HFFc6 (cell line): ENCODE measurements at regions not wholly inside any gene's neighbourhood (a gene's known extent, or its start where the extent isn't known, plus 50 kb on each side); places are given as distances from the start of the nearest gene placed in this dataset.

Experiments used
- DNase-seq: peaks from one replicate; pipeline ENCODE4 v3.0.0-alpha.2; 2018
- H3K27ac Mint-ChIP-seq: 2 replicates; pipeline ENCODE4 v1.8.0; 2020; ENCODE audit warnings: mild to moderate bottlenecking, mixed read lengths
- H3K27me3 Mint-ChIP-seq: 2 replicates; pipeline ENCODE4 v1.8.0; 2021; ENCODE audit warnings: mild to moderate bottlenecking, moderate library complexity, mixed read lengths; ENCODE audit not compliant: insufficient read depth
- H3K36me3 Mint-ChIP-seq: 2 replicates; pipeline ENCODE4 v1.8.0; 2021; ENCODE audit warnings: low read depth, mixed read lengths
- H3K4me1 Mint-ChIP-seq: 2 replicates; pipeline ENCODE4 v1.8.0; 2020; ENCODE audit warnings: low read depth, mixed read lengths
- H3K4me3 Mint-ChIP-seq: 2 replicates; pipeline ENCODE4 v1.8.0; 2020; ENCODE audit warnings: mild to moderate bottlenecking, moderate library complexity, mixed read lengths
- H3K9me3 Mint-ChIP-seq: 2 replicates; pipeline ENCODE4 v1.8.0; 2020; ENCODE audit warnings: mild to moderate bottlenecking, mixed read lengths
- TF ChIP-seq, protein P1 (sequence below): fragments of 200-600 bp; sonication (generic); IDR thresholded peaks from 2 replicates; pipeline ENCODE4 v1.5.0; 2021; ENCODE audit warnings: antibody characterized with exemption, mild to moderate bottlenecking

DNA sequence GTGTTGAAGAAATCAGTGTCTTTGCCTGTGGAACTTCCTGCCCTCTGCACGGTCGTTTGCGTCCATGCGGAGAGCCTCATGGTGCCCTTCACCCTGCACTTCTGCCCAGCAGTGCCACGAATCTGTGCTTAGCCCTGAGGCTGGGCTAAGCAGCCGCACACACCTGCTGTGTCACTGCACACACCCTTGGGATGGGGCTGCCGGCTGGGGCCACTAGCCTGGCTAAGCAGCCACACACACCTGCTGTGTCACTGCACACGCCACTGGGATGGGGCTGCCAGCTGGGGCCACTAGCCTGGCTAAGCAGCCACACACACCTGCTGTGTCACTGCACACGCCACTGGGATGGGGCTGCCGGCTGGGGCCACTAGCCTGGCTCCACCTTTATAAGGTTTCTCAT lies 188.5 kb downstream of the KIF26A start:
- H3K4me1 Mint-ChIP-seq = no peaks in the 10 kb centered on the region
- H3K9me3 Mint-ChIP-seq = peaks cover 51% of the 10 kb centered on the region
- H3K27ac Mint-ChIP-seq = no peak overlapping the region
- TF ChIP-seq, protein P1, sequence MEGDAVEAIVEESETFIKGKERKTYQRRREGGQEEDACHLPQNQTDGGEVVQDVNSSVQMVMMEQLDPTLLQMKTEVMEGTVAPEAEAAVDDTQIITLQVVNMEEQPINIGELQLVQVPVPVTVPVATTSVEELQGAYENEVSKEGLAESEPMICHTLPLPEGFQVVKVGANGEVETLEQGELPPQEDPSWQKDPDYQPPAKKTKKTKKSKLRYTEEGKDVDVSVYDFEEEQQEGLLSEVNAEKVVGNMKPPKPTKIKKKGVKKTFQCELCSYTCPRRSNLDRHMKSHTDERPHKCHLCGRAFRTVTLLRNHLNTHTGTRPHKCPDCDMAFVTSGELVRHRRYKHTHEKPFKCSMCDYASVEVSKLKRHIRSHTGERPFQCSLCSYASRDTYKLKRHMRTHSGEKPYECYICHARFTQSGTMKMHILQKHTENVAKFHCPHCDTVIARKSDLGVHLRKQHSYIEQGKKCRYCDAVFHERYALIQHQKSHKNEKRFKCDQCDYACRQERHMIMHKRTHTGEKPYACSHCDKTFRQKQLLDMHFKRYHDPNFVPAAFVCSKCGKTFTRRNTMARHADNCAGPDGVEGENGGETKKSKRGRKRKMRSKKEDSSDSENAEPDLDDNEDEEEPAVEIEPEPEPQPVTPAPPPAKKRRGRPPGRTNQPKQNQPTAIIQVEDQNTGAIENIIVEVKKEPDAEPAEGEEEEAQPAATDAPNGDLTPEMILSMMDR = no peak
- 0 out of 2 replicates have a peak, but pooled peaks cover 9% of the 10 kb centered on the region for H3K36me3 Mint-ChIP-seq
- no peaks in the 10 kb centered on the region for H3K27me3 Mint-ChIP-seq
- no peak for DNase-seq
- no peak overlapping the region for H3K4me3 Mint-ChIP-seq

DNA sequence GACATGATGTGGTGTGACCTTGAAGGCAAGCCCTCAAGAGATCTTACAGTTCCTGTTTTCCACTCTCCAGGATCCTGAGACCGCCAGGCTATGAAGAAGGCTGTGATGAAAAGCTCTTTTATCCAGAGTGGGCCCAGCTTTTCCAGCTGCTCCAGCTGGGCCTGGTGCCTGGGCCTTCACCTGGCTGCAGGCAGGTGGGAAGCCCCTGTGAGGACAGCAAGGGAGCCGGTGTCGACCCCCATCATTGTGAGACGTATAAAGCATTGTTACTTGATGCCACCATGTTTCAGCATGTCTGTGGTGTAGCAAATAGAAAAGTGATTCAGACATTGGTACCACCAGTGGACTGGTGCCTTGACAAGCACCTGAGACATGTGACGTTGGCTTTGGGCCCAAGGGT lies 190.2 kb downstream of the KIF26A start:
- H3K4me1 Mint-ChIP-seq = no peaks in the 10 kb centered on the region

DNA sequence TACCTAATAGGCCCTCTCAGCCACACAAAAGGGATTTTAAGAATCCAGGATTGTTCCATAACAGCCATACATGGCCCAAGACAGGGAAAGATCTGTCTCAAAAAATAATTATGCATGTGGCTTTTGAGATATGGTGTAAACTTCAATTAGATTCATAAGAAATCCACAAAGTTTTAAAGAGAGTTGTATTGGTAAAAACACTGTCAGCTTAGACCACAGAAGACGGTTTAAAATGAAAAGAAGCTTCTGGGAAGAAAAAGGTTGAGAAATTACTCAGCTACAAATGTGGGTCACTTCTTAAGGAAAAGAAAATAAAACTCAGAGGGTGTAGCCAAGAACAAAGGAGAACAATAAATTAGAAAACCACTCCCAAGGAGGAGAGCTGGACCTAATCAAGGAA lies 191.4 kb downstream of the KIF26A start:
- Mint-ChIP-seq H3K4me3 (no peak overlapping the region), H3K27me3 (no peaks in the 10 kb centered on the region), H3K9me3 (peaks cover 43% of the 10 kb centered on the region), H3K4me1 (no peaks in the 10 kb centered on the region), H3K27ac (no peak overlapping the region), H3K36me3 (0 out of 2 replicates have a peak, but pooled peaks cover 3% of the 10 kb centered on the region)
- no peak for DNase-seq
- TF ChIP-seq, protein P1 = no peak

More for the DNA sequence above, 190.2 kb downstream of the KIF26A start:
- Mint-ChIP-seq H3K36me3 (0 out of 2 replicates have a peak, but pooled peaks cover 3% of the 10 kb centered on the region), H3K9me3 (peaks cover 43% of the 10 kb centered on the region), H3K4me3 (no peak overlapping the region), H3K27ac (no peak overlapping the region), H3K27me3 (no peaks in the 10 kb centered on the region)
- DNase-seq = no peak
- TF ChIP-seq, protein P1 = no peak

DNA sequence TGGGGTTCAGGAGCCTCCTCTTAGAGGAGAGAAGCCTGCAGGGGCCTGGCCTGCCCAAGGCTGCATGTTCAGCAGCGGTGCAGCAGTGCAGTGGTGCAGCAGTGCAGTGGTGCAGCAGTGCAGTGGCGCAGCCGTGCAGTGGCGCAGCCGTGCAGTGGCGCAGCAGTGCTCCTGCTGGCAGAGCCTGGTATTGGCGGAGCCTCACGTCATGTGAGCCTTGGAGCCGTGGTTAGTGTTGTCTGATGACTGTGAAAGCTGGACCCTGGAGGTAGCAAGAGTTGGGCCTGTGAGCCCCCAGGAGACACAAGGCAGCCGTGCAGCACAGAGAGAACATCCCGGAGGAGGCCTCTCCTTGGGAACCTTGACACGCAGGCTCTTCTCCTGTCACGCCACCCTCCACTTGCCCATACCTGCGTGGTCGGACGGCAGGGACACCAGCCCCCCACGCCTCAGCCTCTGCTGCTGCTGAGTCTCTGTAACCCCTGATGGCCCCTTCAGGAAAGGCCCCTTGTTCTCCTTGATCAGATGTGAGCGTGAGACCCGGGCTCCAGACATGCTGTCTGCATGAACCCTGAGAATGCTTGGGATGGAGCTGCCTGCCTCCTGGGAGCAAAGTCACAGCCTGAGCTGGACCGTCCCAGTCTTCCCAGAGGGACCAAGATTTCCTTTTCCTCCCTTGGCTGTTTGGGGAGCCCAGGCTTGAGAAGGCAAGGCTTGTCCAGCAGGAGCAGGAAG lies 193.7 kb downstream of the KIF26A start:
- Mint-ChIP-seq H3K9me3 (peaks cover 43% of the 10 kb centered on the region), H3K4me1 (no peaks in the 10 kb centered on the region), H3K4me3 (no peak overlapping the region), H3K27me3 (no peaks in the 10 kb centered on the region), H3K36me3 (0 out of 2 replicates have a peak, but pooled peaks cover 3% of the 10 kb centered on the region), H3K27ac (no peak overlapping the region)
- TF ChIP-seq, protein P1 = peak; percentile 20; the same call in 1 of the 2 replicates
- no peak for DNase-seq

DNA sequence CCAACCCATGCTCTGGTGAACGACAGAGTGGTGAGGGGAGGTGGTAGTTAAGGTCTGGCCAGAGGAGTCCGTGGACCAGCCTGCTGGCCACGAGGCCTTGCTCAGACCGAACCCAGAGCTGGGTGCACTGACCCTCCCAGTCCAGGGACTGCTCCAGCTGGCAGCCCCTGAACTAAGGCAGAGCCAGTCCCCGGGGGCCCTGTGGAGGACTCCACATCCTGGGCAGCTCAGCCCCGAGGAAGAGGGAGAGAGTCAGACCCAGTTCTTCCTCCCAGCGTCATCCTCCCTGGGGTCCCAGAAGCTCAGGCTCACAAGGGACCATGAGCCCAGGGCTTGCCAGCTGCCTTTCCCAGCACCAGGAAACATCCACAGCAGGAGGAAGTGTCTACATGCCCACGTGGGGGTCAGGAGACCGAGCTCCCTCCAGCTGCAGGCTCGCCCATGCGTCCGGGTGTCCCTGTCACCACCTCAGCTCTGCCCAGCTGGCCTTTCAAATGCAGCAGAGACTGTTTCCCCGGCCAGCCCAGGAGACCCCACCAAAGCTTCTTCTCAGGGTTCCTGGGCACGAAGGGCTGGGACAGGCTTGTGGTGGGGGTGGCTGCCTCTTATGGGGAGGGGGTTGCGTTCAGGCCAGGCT lies 194.4 kb downstream of the KIF26A start:
- H3K9me3 Mint-ChIP-seq = peaks cover 36% of the 10 kb centered on the region

More for the DNA sequence above, 194.4 kb downstream of the KIF26A start:
- TF ChIP-seq, protein P1 = no peak
- no peak overlapping the region for H3K4me3 Mint-ChIP-seq
- no peak for DNase-seq
- H3K27ac Mint-ChIP-seq = no peak overlapping the region
- 0 out of 2 replicates have a peak, but pooled peaks cover 3% of the 10 kb centered on the region for H3K36me3 Mint-ChIP-seq
- no peaks in the 10 kb centered on the region for H3K27me3 Mint-ChIP-seq
- H3K4me1 Mint-ChIP-seq = no peaks in the 10 kb centered on the region
